Endothelial cell of umbilical vein (primary cell): ENCODE measurements at regions not wholly inside any gene's neighbourhood (a gene's known extent, or its start where the extent isn't known, plus 50 kb on each side); places are given as distances from the start of the nearest gene placed in this dataset.

Experiments
- EZH2 ChIP-seq: IDR thresholded peaks from 2 replicates; pipeline ENCODE4 v1.6.1; 2012; ENCODE audit warnings: borderline replicate concordance, low read depth, mild to moderate bottlenecking, moderate library complexity, low read length, inconsistent platforms; ENCODE audit not compliant: severe bottlenecking
- GATA2 ChIP-seq: IDR thresholded peaks from 2 replicates; pipeline ENCODE4 v1.7.0; 2011; ENCODE audit warnings: low read depth, mild to moderate bottlenecking, moderate library complexity, mixed read lengths, low read length; ENCODE audit not compliant: insufficient read length, insufficient read depth
- JUN ChIP-seq: IDR thresholded peaks from 2 replicates; pipeline ENCODE4 v1.6.1; 2011; ENCODE audit warnings: borderline replicate concordance, low read depth; ENCODE audit not compliant: insufficient read length, insufficient read depth
- POLR2A ChIP-seq: IDR thresholded peaks from 2 replicates; pipeline ENCODE4 v1.6.1; 2012; ENCODE audit warnings: low read depth, mild to moderate bottlenecking, control low read depth, low read length
- POLR2AphosphoS5 ChIP-seq: IDR thresholded peaks from 2 replicates; pipeline ENCODE4 v1.6.1; 2012; ENCODE audit warnings: low read depth, mild to moderate bottlenecking, control low read depth, low read length, moderate library complexity; ENCODE audit not compliant: insufficient read depth
- TF ChIP-seq, protein P1 (sequence below), 2 donors: IDR thresholded peaks; 1 replicate in 1 of 2; 2 replicates in 1 of 2; pipeline ENCODE4 v1.5.1; 2011; ENCODE audit warnings: low read length in 2 of 2, mild to moderate bottlenecking in 2 of 2, moderate library complexity in 2 of 2, control low read depth in 1 of 2, inconsistent platforms in 1 of 2, low read depth in 1 of 2; ENCODE audit not compliant: insufficient read depth in 1 of 2; ENCODE audit errors: extremely low read depth in 1 of 2

GRCh38 chr10:61839916-61840315 lies 61.6 kb upstream of the ARID5B start:
- TF ChIP-seq, protein P1, sequence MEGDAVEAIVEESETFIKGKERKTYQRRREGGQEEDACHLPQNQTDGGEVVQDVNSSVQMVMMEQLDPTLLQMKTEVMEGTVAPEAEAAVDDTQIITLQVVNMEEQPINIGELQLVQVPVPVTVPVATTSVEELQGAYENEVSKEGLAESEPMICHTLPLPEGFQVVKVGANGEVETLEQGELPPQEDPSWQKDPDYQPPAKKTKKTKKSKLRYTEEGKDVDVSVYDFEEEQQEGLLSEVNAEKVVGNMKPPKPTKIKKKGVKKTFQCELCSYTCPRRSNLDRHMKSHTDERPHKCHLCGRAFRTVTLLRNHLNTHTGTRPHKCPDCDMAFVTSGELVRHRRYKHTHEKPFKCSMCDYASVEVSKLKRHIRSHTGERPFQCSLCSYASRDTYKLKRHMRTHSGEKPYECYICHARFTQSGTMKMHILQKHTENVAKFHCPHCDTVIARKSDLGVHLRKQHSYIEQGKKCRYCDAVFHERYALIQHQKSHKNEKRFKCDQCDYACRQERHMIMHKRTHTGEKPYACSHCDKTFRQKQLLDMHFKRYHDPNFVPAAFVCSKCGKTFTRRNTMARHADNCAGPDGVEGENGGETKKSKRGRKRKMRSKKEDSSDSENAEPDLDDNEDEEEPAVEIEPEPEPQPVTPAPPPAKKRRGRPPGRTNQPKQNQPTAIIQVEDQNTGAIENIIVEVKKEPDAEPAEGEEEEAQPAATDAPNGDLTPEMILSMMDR (IDR thresholded peaks at IDR 0.05; ENCODE audit: extremely low read depth in 1 of 2, insufficient read depth in 1 of 2, low read depth in 1 of 2, low read length in 2 of 2), result no peak
- TF ChIP-seq GATA2, result no peak
- no peak for TF ChIP-seq POLR2A
- TF ChIP-seq EZH2, result no peak
- TF ChIP-seq JUN, result no peak
- no peak for TF ChIP-seq POLR2AphosphoS5
